Heart left ventricle (tissue), 16 donors: ENCODE measurements at regions not wholly inside any gene's neighbourhood (a gene's known extent, or its start where the extent isn't known, plus 50 kb on each side); places are given as distances from the start of the nearest gene placed in this dataset.

ENCODE experiments used
- ATAC-seq, 4 donors: fragments of 200-7000 bp; cut with Tn5 transposase; one replicate each; pipeline ENCODE4 v1.9.1; 2020 to 2022; ENCODE audit warnings: moderate library complexity in 4 of 4, mild to moderate bottlenecking in 3 of 4, moderate number of reproducible peaks in 1 of 4
- DNase-seq, 5 donors: peaks; one replicate each; pipeline ENCODE4 v3.0.0-alpha.2; 2020
- H3K27ac ChIP-seq, 12 donors: fragments of 200-600 bp; sonication (generic) in 4 of 12; one replicate each; pipeline versions ENCODE4 v1.5.0 to v1.8.0; 2016 to 2022; ENCODE audit warnings: mild to moderate bottlenecking in 2 of 12
- H3K27me3 ChIP-seq, 9 donors: fragments of 200-600 bp; sonication (generic) in 2 of 9; one replicate each; pipeline versions ENCODE4 v1.5.1 to v1.8.0; 2016 to 2022; ENCODE audit warnings: mild to moderate bottlenecking in 3 of 9
- H3K36me3 ChIP-seq, 9 donors: fragments of 200-600 bp; sonication (generic) in 2 of 9; one replicate each; pipeline versions ENCODE4 v1.5.0 to v1.8.0; 2018 to 2022; ENCODE audit warnings: mild to moderate bottlenecking in 2 of 9
- H3K4me1 ChIP-seq, 12 donors: fragments of 200-600 bp; sonication (generic) in 4 of 12; one replicate each; pipeline versions ENCODE4 v1.5.0 to v1.8.0; 2016 to 2022; ENCODE audit warnings: mild to moderate bottlenecking in 3 of 12
- H3K4me3 ChIP-seq, 12 donors: fragments of 200-600 bp; sonication (generic) in 4 of 12; one replicate each; pipeline versions ENCODE4 v1.5.0 to v1.8.0; 2017 to 2022; ENCODE audit warnings: mild to moderate bottlenecking in 9 of 12, moderate library complexity in 4 of 12
- H3K9me3 ChIP-seq, 12 donors: fragments of 200-600 bp; sonication (generic) in 4 of 12; one replicate each; pipeline versions ENCODE4 v1.5.0 to v1.8.0; 2016 to 2022; ENCODE audit warnings: mild to moderate bottlenecking in 1 of 12
- CTCF ChIP-seq, 12 donors: fragments of 200-600 bp; sonication (generic) in 4 of 12; IDR thresholded peaks; one replicate each; pipeline versions ENCODE4 v1.5.0 to v1.8.0; 2018 to 2022; ENCODE audit warnings: antibody characterized with exemption in 12 of 12, mild to moderate bottlenecking in 5 of 12
- POLR2A ChIP-seq, 2 donors: fragments of 450-650 bp; IDR thresholded peaks; one replicate each; pipeline ENCODE4 v1.6.1; 2017; ENCODE audit warnings: antibody characterized with exemption in 2 of 2, mild to moderate bottlenecking in 2 of 2, moderate library complexity in 2 of 2
- WGBS, 4 donors: extraction: QIAGEN DNeasy Blood & Tissue Kit in 2 of 4; methylation state at CpG; one replicate each; pipeline versions ENCODE4 v1.1.5 to v1.1.7; 2013 to 2018; 5-methylcytosine and 5-hydroxymethylcytosine counted together
- intact Hi-C, 10 donors: fragments of 100-400 bp; cut with DNase I; formaldehyde crosslinking; loops; one replicate each; pipeline versions ENCODE4 v1.11.1 to v1.14.2; 2022
- donor health status: ischemic (EF 13 %, LVEDD 7.1; RV severe dilation, severe dysfunction).
- donor health status: healthy with polysubstance abuse.
- donor health status: DM: no; HTN: yes; CAD: no.
- donor health status: DM: no; HTN: no; CAD: no.
- donor health status: ischemic (EF 25% LVEDD 6.9; RV normal size, moderate dysfunction).
- donor health status: ischemic (EF 25% LVEDD 5.7; RV mildly dilated, moderate dysfunction).
- donor health status: healthy.
- donor health status: DM: yes; HTN: yes; CAD: no.
- donor health status: ischemic (EF 35%, LVEDD 5.7; RV mildly dilated, moderate dysfunction).
- donor health status: nonischemic (EF 11% LVEDD 7.7; RV severe dilation, severe dysfunction).
- donor health status: DM: yes; HTN: yes; CAD: no.
- donor health status: PGD.
- donor health status: ischemic (EF 29% LVEDD 5.4; RV normal size, mild dysfunction).
- donor health status: nonischemic (EF 23%, LVEDD 6.1; RV moderate dilation, normal function).

DNA sequence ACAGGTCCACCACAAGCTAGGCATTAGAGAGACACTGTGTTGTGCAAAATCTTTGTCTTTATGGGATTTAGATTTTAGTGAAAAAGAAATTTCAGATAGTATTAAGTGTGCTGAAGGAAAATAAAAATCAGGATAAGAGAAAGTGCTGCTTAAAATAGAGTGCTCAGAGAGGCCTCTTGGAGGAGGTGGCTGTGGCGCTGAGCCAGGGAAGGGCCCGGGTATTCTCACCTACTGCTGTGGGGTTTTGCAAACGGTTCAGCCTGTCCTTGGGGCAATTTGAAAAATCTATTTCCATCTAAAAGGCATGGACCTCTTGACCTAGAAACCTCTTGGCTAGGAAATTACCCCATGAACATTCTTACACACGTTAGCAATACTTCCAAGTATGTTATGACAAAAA is 267.7 kb downstream of the TJP1 start:
- H3K27me3 ChIP-seq: peaks cover 0 to 7% (median 0%) of the 10 kb centered on the region in 9 donors
- DNase-seq: no peak
- no peaks in the 10 kb centered on the region for H3K4me1 ChIP-seq
- no peaks in the 10 kb centered on the region for H3K9me3 ChIP-seq
- no peaks in the 10 kb centered on the region for H3K36me3 ChIP-seq
- intact Hi-C loops: no loop called here
- no peak for ATAC-seq
- H3K4me3 ChIP-seq: no peak overlapping the region
- TF ChIP-seq CTCF (IDR thresholded peaks at IDR 0.05) (no peak), POLR2A (IDR thresholded peaks at IDR 0.05) (no peak)
- H3K27ac ChIP-seq: no peak overlapping the region
- 29 to 39% (median 35%) methylated on average over 4 of the region's 4 CpGs for WGBS, 4 donors

DNA sequence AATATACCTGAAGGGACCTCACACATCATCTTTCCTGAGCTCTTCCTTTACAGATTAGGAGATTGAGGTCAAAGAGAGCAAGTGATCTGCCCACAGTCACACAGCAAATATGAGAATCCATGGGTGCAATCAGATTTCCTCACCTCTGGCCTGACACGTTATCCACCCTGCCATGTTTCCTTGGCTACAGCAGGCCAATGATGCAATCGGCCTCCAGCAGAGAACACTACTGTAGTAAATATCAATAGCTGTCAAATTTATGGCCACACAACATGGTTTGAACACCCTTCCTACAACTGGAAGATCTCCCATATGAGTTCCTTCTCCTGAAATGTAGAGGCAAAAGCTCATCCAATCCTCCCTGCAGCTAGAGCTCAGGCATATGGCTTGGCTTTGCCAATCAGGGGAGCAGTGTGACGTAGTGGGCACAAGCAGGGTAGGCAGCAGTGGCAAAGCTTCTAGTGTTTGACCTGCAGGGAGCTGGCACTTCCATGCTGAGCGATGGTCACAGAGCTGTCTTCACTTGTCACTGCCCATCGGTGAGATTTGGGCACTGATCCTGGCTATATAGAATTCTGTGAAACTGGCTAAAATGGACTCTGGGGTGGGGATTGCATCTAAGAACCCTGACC is 271.3 kb downstream of the TJP1 start:
- ATAC-seq (no peak), DNase-seq (no peak)
- 78 to 84% (median 83%) methylated on average over 4 to 5 of the region's 5 CpGs for WGBS, 4 donors
- Histone ChIP-seq H3K27me3 (no peaks in the 10 kb centered on the region), H3K36me3 (no peaks in the 10 kb centered on the region), H3K9me3 (peaks cover 0 to 21% (median 3%) of the 10 kb centered on the region in 12 donors), H3K4me1 (no peaks in the 10 kb centered on the region), H3K4me3 (no peak overlapping the region), H3K27ac (no peak overlapping the region)
- intact Hi-C loops: no loop called here
- TF ChIP-seq CTCF (IDR thresholded peaks at IDR 0.05) (no peak), POLR2A (IDR thresholded peaks at IDR 0.05) (no peak)

DNA sequence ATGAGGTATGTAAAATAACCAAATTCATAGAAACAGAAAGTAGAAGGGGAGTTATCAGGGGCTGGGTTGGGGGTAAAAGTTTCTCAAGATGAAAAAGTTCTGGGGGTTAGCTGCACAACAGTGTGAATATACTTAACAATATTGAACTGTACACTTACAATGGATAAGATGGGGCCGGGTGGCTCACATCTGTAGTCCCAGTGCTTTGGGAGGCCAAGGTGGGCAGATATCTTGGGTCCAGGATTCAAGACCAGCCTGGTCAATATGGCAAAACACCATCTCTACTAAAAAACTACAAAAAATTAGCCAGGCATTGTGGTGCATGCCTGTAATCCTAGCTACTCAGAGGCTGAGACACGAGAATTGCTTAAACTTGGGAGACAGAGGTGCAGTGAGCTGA is 274.3 kb downstream of the TJP1 start:
- H3K4me3 ChIP-seq: no peak overlapping the region
- ATAC-seq: no peak
- no peak overlapping the region for H3K27ac ChIP-seq
- peaks cover 0 to 30% (median 3%) of the 10 kb centered on the region in 12 donors for H3K9me3 ChIP-seq
- intact Hi-C loops: no loop called here
- WGBS, 4 donors: 82 to 86% (median 85%) methylated on average over 2 of the region's 2 CpGs
- H3K27me3 ChIP-seq: no peaks in the 10 kb centered on the region
- H3K36me3 ChIP-seq: no peaks in the 10 kb centered on the region
- no peak for TF ChIP-seq POLR2A (IDR thresholded peaks at IDR 0.05)
- TF ChIP-seq CTCF (IDR thresholded peaks at IDR 0.05): no peak
- no peak for DNase-seq
- no peaks in the 10 kb centered on the region for H3K4me1 ChIP-seq

DNA sequence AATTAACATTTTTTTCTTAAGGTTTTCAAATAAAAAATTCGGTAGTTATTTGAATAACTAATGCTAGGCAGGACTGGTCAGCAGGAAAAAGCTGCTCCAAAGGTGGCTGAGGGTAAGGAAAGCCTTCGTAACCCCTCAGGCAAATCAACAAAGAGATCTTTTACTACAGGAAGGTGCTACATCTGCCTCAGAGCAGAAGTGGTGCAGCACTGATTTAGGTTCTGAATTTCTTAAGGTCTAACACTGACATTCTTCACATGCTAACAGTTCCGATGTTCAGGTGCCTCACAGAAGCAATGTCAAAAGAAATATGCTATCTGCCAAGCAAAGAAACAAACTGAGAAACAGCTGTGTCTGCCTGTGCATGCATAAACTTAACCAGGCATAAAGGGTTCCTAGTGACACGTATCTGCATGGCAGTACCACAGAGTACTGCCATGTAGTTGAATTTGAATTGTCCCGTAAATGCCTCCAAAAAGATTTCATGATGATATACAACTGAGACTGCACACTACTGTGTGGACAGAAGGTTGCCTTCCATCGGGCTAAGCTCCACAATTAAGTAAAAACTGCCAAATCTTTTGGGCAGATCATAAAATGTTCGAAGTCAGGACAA is 275.0 kb upstream of the NSMCE3 start:
- no peak for TF ChIP-seq POLR2A (IDR thresholded peaks at IDR 0.05)
- Histone ChIP-seq H3K4me1 (no peaks in the 10 kb centered on the region), H3K36me3 (no peaks in the 10 kb centered on the region), H3K4me3 (no peak overlapping the region), H3K9me3 (peaks cover 0 to 30% (median 3%) of the 10 kb centered on the region in 12 donors), H3K27ac (no peak overlapping the region), H3K27me3 (no peaks in the 10 kb centered on the region)
- DNase-seq (no peak), ATAC-seq (no peak)
- WGBS, 4 donors: 58 to 72% (median 66%) methylated on average over 7 of the region's 7 CpGs
- intact Hi-C loops: no loop called here
